SU-DHL-6 (cell line): ENCODE measurements at regions not wholly inside any gene's neighbourhood (a gene's known extent, or its start where the extent isn't known, plus 50 kb on each side); places are given as distances from the start of the nearest gene placed in this dataset.

Experiments used
- EZH2phosphoT487 ChIP-seq: fragments of 200-600 bp; sonication (generic), shearing (Covaris generic); conservative IDR thresholded peaks from 2 replicates; pipeline ENCODE4 v1.6.1; 2018; ENCODE audit warnings: mild to moderate bottlenecking, antibody characterized with exemption, low read length, moderate library complexity, mixed read lengths
- TF ChIP-seq, protein P1 (sequence below): fragments of 200-600 bp; sonication (generic); IDR thresholded peaks from one replicate; pipeline ENCODE4 v1.5.1; 2017; ENCODE audit warnings: antibody characterized with exemption, mild to moderate bottlenecking, low read length, moderate library complexity; ENCODE audit not compliant: insufficient read depth, poor library complexity, severe bottlenecking

DNA sequence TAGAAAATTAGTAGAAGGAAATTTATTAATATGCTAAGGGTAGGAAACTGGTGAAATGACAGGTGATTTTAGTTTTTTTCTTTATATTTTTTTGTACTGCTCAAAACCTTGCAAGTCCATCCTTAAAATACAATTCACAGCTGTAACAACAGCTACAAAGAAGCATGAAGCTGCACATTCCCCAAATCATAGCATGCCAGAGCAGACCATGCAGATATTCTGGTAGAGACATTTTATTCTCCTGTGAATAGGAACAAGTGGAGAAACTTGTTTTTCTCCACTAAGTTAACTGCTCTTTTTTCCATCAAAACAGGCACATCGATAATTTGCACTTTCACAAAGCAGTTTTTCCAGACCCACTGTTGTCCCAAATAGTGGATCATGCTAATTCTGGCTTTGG, 1125.7 kb downstream of the BRINP3 start:
- TF ChIP-seq, protein P1, sequence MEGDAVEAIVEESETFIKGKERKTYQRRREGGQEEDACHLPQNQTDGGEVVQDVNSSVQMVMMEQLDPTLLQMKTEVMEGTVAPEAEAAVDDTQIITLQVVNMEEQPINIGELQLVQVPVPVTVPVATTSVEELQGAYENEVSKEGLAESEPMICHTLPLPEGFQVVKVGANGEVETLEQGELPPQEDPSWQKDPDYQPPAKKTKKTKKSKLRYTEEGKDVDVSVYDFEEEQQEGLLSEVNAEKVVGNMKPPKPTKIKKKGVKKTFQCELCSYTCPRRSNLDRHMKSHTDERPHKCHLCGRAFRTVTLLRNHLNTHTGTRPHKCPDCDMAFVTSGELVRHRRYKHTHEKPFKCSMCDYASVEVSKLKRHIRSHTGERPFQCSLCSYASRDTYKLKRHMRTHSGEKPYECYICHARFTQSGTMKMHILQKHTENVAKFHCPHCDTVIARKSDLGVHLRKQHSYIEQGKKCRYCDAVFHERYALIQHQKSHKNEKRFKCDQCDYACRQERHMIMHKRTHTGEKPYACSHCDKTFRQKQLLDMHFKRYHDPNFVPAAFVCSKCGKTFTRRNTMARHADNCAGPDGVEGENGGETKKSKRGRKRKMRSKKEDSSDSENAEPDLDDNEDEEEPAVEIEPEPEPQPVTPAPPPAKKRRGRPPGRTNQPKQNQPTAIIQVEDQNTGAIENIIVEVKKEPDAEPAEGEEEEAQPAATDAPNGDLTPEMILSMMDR = no peak
- TF ChIP-seq EZH2phosphoT487 = no peak
